Hindlimb muscle (tissue), 1 donor: ENCODE measurements at regions not wholly inside any gene's neighbourhood (a gene's known extent, or its start where the extent isn't known, plus 50 kb on each side); places are given as distances from the start of the nearest gene placed in this dataset.
"Not testable (repeated sequence)": the region's sequence is repeated elsewhere in the genome, so short reads cannot be mapped to it uniquely, and the experiment has no call there.

Experiments used
- DNase-seq: peaks from one replicate; pipeline ENCODE4 v3.0.0-alpha.2; 2013

GRCh38 chr16:60485872-60486489 is 1550.3 kb downstream of the CDH8 start:
- DNase-seq = no peak

DNA sequence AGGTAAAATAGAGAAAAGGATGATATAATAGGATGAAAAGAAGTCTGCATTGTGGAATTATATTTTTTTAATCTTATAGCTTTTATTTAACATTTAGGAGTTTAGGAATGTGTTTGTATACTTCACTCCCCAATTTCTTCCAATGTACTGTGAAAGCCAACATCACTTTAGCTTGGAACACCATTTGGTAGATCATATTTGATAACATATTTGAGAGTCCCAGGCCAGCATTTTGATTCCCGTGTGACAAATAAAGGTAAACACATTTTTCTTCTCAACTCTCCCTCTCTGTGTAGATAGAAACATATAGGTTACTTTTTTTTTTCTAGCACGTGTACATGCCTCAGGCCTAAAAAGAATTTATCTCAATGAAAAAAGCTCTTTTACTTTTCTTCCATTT is 1551.3 kb downstream of the CDH8 start:
- no peak for DNase-seq

DNA sequence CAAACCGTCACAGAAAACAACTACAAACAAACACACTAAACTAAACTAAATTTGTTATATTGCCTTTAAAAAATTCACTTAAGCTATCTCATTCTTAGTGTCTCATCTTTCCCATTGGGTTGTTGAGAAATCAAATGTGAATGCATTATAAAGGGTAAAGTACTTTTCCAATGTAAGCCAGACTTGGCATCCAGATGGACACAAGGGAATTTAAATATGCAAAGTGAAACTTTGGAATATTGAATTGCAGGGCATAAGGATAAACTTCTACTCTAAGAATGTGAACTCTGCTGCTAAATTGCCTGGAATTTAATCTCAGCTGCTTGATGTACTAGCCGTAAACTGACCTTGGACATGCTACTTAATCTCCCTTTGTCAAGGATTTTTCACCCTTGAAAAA is 1554.6 kb downstream of the CDH8 start:
- no peak for DNase-seq

- DNase-seq = no peak
Observed at GRCh38 chr16:60478810-60479209, 1557.4 kb downstream of the CDH8 start.

GRCh38 chr16:60463986-60464385 is 1572.3 kb downstream of the CDH8 start:
- DNase-seq = no peak

- DNase-seq = no peak
Observed at GRCh38 chr16:60459463-60459862, 1576.8 kb downstream of the CDH8 start.

- no peak for DNase-seq
Observed at GRCh38 chr16:60458255-60458654, 1578.0 kb downstream of the CDH8 start.

- DNase-seq = no peak
Observed at GRCh38 chr16:60452646-60453045, 1583.6 kb downstream of the CDH8 start.

DNA sequence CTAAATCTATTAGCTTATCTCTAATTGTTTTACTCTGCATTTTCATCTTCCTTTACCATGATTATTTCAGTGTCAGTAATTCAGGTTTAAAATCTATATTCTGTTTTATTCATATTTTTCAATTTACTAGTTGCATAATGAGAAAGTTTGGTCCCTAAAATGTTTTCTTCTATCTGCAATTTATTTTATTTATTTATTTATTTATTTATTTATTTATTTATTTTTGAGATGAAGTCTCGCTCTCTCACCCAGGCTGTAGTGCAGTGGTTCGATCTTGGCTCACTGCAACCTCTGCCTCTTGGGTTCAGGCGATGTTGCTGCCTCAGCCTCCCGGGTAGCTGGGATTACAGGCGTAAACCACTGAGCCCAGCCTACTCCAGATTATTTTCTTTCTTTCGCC is 1597.3 kb downstream of the CDH8 start:
- no peak for DNase-seq

GRCh38 chr16:60432472-60432871 is 1603.8 kb downstream of the CDH8 start:
- DNase-seq = no peak

- no peak for DNase-seq
Observed at GRCh38 chr16:60419859-60420258, 1616.4 kb downstream of the CDH8 start.

DNA sequence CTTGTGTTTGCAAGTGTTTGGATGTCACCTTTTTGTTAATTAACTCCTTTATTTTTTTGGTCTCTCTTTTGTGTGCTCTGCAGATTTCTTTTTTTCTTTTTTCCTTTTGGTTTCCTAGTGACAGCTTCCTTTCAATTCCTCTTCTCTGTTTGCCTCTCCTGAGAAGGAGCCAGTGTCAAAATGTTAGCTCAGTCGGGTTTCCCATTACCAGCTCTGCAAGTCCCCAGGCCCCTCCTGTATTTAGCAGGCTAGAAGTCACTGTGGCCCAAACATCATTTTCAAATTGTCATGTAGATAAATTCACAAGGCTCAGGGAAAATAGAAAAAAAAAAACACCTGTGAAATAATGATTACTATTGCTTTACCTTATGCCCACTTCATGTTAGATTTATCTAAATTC is 1621.6 kb downstream of the CDH8 start:
- no peak for DNase-seq

DNA sequence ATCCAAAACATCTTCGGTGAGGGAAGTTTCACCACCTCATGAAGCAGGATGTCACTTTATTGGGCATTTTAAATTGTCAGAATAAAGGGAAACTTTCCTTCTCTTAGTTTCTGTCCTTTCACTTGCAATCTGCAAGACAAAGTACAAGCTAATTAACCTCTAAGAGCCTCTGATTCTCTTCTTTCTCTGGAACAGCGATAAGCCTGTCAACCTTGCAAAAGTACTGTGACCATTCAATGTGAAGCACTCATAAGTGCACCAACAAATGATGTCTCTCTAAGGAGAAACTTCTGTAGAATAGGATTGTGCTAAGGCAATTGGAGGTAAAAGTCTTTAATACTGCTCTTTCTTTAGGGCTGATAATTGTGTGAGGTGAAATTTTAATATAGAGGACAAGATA is 1622.3 kb downstream of the CDH8 start:
- no peak for DNase-seq

DNA sequence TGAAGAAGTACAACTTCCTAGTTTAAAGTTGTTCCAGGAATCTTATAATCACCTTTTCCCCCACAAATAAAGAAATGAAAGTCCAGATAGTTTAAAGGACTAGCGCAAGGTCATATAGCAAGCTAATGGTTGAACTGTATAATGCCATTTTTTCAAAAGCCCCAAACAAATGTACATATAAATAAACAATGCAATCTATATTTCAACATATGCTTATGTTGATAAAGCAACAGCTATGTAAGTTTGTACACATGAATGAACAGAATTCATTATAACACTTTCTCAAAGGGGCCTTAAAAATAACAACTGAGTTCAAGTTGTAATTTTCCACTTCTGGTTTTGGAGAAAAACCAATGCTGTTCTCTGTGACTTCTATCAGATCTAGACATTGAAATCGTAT is 1628.6 kb downstream of the CDH8 start:
- no peak for DNase-seq

DNA sequence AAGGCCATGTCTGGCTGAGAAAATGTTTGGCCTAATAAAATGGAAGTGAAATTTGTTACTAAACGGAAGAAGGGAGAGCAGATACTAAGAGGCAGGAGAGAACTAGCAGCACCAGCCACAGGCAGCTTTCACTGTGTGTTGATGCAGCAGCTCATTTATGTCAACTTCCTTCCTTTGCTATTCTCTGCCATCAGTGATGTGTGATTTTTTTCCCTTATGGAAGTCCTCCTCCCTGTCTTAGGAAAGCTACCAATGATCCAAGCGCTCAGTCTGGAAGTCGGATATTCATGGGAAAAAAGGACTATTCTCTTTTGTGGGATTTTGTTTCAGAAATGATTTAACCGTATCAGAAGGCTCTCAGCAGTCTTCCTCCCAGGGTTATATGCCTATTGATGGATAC is 1629.2 kb downstream of the CDH8 start:
- no peak for DNase-seq

DNA sequence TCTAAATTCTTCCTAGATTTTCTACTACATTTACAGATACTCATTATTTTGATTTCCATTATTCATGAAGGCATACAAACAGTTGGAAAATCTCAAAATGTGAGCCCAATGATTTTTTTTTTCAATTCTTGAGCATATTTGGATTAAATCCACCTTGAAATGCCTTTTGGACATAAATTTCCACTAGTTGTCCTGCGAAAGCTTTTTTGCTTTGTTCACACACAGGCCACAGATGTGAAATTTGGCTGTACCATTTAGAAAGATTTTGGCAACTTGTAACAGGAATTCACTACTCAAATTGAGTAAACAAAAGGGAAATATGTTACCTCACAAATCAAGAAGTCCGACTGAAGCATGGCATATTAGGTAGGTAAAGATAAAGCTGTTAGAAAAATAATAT is 1631.0 kb downstream of the CDH8 start:
- peak; percentile 4 for DNase-seq

GRCh38 chr16:60404401-60404800 is 1631.8 kb downstream of the CDH8 start:
- no peak for DNase-seq

GRCh38 chr16:60402941-60403340 is 1633.3 kb downstream of the CDH8 start:
- not testable (repeated sequence) for DNase-seq

DNA sequence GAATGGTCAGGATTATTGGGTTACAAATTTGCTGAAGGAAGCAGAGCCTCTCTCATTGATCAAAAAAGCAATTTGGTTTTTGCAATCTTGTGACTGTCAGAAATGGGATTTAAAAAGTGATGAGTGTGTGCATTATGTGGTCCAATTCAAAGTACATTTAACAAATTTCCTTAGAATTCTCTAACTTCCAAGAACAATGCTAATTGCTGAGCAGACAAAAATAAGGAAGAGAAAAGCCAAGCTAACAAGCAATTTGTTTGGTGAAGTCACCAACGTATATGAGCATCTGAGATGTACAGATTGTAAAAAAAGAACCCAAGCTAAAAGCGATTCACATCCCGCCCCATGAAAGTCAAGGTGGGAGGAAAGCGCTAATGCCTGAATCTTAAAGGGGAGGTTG is 1643.9 kb downstream of the CDH8 start:
- no peak for DNase-seq

DNA sequence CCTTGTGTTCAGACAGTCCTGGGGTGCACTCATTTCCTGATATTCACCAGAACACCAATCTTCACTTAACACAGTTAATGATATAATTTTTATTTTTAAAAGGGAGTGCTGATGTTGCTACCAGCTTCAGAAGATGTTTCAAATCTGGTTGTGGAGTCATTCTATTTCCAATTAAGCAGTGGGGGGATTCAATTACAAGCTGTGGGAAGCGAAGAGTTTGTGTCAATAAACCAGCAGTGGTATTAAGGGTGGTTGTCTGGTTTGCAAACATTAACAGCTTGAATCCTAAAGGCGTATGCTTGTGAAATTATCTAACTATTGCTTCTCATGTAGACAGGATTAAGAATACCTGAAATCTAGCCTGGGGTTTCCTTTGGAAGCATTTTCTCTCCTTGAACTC is 1637.5 kb upstream of the GOT2 start:
- no peak for DNase-seq

GRCh38 chr16:60367739-60368138 is 1633.6 kb upstream of the GOT2 start:
- DNase-seq = no peak

DNA sequence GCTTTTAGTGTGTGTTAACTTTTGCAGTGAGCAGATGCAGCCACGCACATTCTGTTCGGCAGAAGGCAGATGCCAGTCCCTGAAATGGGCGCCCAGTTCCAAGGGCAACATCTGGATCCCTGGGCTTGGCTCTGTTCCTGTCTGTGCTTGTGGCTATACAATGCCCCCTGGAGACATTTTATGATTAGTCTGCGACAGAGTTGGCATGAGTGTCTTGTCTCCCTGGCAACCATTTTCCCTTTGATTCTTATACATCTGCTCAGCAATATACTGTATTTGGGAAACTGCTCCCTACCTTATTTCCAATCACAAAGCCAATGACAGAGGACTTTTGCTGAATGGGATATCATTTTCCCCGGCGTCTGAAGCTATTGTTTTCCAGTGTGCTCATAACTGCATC is 1629.5 kb upstream of the GOT2 start:
- no peak for DNase-seq

DNA sequence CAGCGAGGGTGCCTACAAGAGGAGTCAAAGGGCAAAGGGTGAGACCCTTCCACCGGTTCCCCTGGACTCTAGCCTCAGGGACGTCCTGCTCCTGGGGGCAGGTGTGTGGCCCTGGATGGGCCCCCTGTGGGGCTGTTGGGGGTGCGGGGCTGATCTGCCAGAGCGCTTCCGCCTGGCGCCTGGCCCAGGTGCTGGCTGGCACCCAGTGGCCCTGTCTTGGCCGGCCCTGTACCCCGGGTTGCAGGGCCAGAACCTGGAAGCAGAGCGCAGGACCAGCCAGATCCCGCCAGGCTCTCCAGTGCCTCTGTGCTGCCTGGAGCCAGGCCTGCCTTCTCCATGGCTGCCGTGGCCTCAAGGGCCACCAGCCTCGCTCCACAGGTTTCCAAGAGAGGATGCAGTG is 1625.8 kb upstream of the GOT2 start:
- DNase-seq = not testable (repeated sequence)

DNA sequence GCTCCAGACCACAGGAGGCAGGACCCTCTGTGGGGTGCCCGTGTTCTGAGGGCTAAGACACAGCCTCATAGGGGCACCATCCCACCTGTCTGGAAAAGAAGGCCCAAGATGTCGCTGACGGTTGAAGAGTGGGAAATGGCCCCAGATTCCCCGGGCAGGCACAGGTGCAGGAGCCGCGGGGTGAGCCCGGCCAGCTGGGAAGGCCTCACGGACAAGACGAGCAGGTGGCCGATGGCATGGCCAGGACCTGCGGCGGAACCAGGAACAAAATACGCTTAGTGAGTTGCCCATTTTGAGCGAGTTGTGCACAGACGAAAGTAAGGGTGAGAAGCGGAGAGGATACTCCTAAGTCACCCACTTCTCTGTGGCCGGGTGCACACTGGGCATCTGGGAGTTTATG is 1625.3 kb upstream of the GOT2 start:
- not testable (repeated sequence) for DNase-seq

GRCh38 chr16:60357876-60358522 is 1623.9 kb upstream of the GOT2 start:
- DNase-seq = not testable (repeated sequence)
